ENCODE measurements at regions not wholly inside any gene's neighbourhood (a gene's known extent, or its start where the extent isn't known, plus 50 kb on each side); places are given as distances from the start of the nearest gene placed in this dataset.

- TF ChIP-seq CTCF (IDR thresholded peaks at IDR 0.05) (no peak), POLR2A (IDR thresholded peaks at IDR 0.05) (no peak)
These were observed 248.2 kb upstream of the PMEPA1 start for GRCh38 chr20:57958050-57958420.

All from uterus (tissue), 2 donors.